Natural killer cell (primary cell): ENCODE measurements at regions not wholly inside any gene's neighbourhood (a gene's known extent, or its start where the extent isn't known, plus 50 kb on each side); places are given as distances from the start of the nearest gene placed in this dataset.

Experiments
- ATAC-seq, 3 donors: fragments of 150-1000 bp in 2 of 3; fragments of 200-7000 bp in 1 of 3; cut with Tn5 transposase; 1 replicate in 1 of 3; 2 replicates in 2 of 3; pipeline ENCODE4 v1.10.0; 2021; ENCODE audit warnings: mild to moderate bottlenecking in 2 of 3, moderate library complexity in 2 of 3
- DNase-seq, 2 donors: peaks; one replicate each; pipeline versions ENCODE4 v3.0.0 to v3.0.0-alpha.2; 2013 to 2021; ENCODE audit warnings: mixed read lengths in 1 of 2
- H3K27ac ChIP-seq: one replicate; pipeline ENCODE4 v1.5.1; 2013; ENCODE audit warnings: mild to moderate bottlenecking, low read length
- H3K27me3 ChIP-seq: one replicate; pipeline ENCODE4 v1.6.1; 2013; ENCODE audit warnings: low read length; ENCODE audit not compliant: control insufficient read depth, insufficient read depth
- H3K36me3 ChIP-seq: one replicate; pipeline ENCODE4 v1.6.1; 2013; ENCODE audit warnings: low read length; ENCODE audit not compliant: control insufficient read depth, insufficient read depth
- H3K4me1 ChIP-seq: one replicate; pipeline ENCODE4 v1.6.1; 2013; ENCODE audit warnings: low read length; ENCODE audit not compliant: control insufficient read depth, insufficient read depth
- H3K4me3 ChIP-seq: one replicate; pipeline ENCODE4 v1.5.1; 2013; ENCODE audit warnings: low read length
- H3K9me3 ChIP-seq: one replicate; pipeline ENCODE4 v1.6.1; 2013; ENCODE audit warnings: low read length; ENCODE audit not compliant: control insufficient read depth, insufficient read depth
- H3K27ac Mint-ChIP-seq, 2 donors: one replicate each; pipeline ENCODE4 v1.8.0; 2022; ENCODE audit warnings: mild to moderate bottlenecking in 2 of 2, mixed read lengths in 2 of 2, moderate library complexity in 1 of 2
- H3K27me3 Mint-ChIP-seq, 2 donors: one replicate each; pipeline ENCODE4 v1.8.0; 2022; ENCODE audit warnings: low read depth in 2 of 2, mixed read lengths in 2 of 2
- H3K36me3 Mint-ChIP-seq: one replicate; pipeline ENCODE4 v1.8.0; 2022; ENCODE audit warnings: mixed read lengths
- H3K4me1 Mint-ChIP-seq, 2 donors: one replicate each; pipeline ENCODE4 v1.8.0; 2022; ENCODE audit warnings: mixed read lengths in 2 of 2
- H3K4me3 Mint-ChIP-seq: one replicate; pipeline ENCODE4 v1.8.0; 2022; ENCODE audit warnings: mild to moderate bottlenecking, moderate library complexity, mixed read lengths
- H3K9me3 Mint-ChIP-seq, 2 donors: one replicate each; pipeline ENCODE4 v1.8.0; 2022; ENCODE audit warnings: mixed read lengths in 2 of 2
- CTCF ChIP-seq: fragments of 200-600 bp; IDR thresholded peaks from one replicate; pipeline ENCODE4 v1.8.0; 2022; ENCODE audit warnings: antibody characterized with exemption
- WGBS: methylation state at CpG from one replicate; pipeline ENCODE4 v1.1.7; 2013; ENCODE audit warnings: missing lambda C conversion rate; ENCODE audit not compliant: insufficient coverage; 5-methylcytosine and 5-hydroxymethylcytosine counted together
- intact Hi-C: fragments of 100-400 bp; cut with micrococcal nuclease; formaldehyde crosslinking; loops from one replicate; pipeline ENCODE4 v1.14.2; 2022

GRCh38 chr1:201593200-201593921 is 54.4 kb downstream of the NAV1 start:
- intact Hi-C loops, result no loop called here
- ATAC-seq, result no peak

GRCh38 chr1:201594575-201595245 is 55.8 kb downstream of the NAV1 start:
- H3K4me3 ChIP-seq, result no peak overlapping the region
- H3K4me1 ChIP-seq, result no peaks in the 10 kb centered on the region
- DNase-seq, result no peak
- Mint-ChIP-seq H3K4me1 (peaks cover 0 to 3% of the 10 kb centered on the region in 2 donors), H3K36me3 (no peaks in the 10 kb centered on the region), H3K27me3 (peaks cover 0 to 6% of the 10 kb centered on the region in 2 donors), H3K9me3 (no peaks in the 10 kb centered on the region), H3K27ac (no peak overlapping the region), H3K4me3 (no peak overlapping the region)
- 89% methylated on average over 9 of the region's 9 CpGs for WGBS
- intact Hi-C loops, result no loop called here
- no peak for ATAC-seq
- no peak for TF ChIP-seq CTCF
- H3K27ac ChIP-seq, result no peak overlapping the region
- no peaks in the 10 kb centered on the region for H3K9me3 ChIP-seq
- no peaks in the 10 kb centered on the region for H3K36me3 ChIP-seq
- no peaks in the 10 kb centered on the region for H3K27me3 ChIP-seq

More at GRCh38 chr1:201593200-201593921, 54.4 kb downstream of the NAV1 start:
- no peak for TF ChIP-seq CTCF
- Mint-ChIP-seq H3K27me3 (peaks cover 0 to 6% of the 10 kb centered on the region in 2 donors), H3K36me3 (no peaks in the 10 kb centered on the region), H3K9me3 (no peaks in the 10 kb centered on the region), H3K4me3 (no peak overlapping the region), H3K27ac (no peak overlapping the region), H3K4me1 (peaks cover 0 to 3% of the 10 kb centered on the region in 2 donors)
- Histone ChIP-seq H3K27me3 (no peaks in the 10 kb centered on the region), H3K4me1 (no peaks in the 10 kb centered on the region), H3K4me3 (no peak overlapping the region), H3K36me3 (no peaks in the 10 kb centered on the region), H3K27ac (no peak overlapping the region), H3K9me3 (no peaks in the 10 kb centered on the region)
- WGBS, result 87% methylated on average over 7 of the region's 7 CpGs
- DNase-seq, result no peak

GRCh38 chr1:201595381-201595780 is 56.5 kb downstream of the NAV1 start:
- no peak overlapping the region for H3K27ac Mint-ChIP-seq
- Histone ChIP-seq H3K4me3 (no peak overlapping the region), H3K27ac (no peak overlapping the region), H3K9me3 (no peaks in the 10 kb centered on the region), H3K36me3 (no peaks in the 10 kb centered on the region), H3K4me1 (no peaks in the 10 kb centered on the region), H3K27me3 (no peaks in the 10 kb centered on the region)
- no peak overlapping the region for H3K4me3 Mint-ChIP-seq
- 89% methylated on average over 4 of the region's 4 CpGs for WGBS
- intact Hi-C loops, result no loop called here
- TF ChIP-seq CTCF, result no peak
- ATAC-seq (no peak), DNase-seq (no peak)
- H3K36me3 Mint-ChIP-seq, result no peaks in the 10 kb centered on the region
- H3K4me1 Mint-ChIP-seq, result peaks cover 0 to 3% of the 10 kb centered on the region in 2 donors
- no peaks in the 10 kb centered on the region for H3K9me3 Mint-ChIP-seq
- peaks cover 0 to 6% of the 10 kb centered on the region in 2 donors for H3K27me3 Mint-ChIP-seq
